Suprapubic skin (tissue), 4 donors: ENCODE measurements at regions not wholly inside any gene's neighbourhood (a gene's known extent, or its start where the extent isn't known, plus 50 kb on each side); places are given as distances from the start of the nearest gene placed in this dataset.

Experiments used
- DNase-seq, 2 donors: peaks; one replicate each; pipeline ENCODE4 v3.0.0-alpha.2; 2019; ENCODE audit warnings: low spot score in 2 of 2
- H3K27ac ChIP-seq: fragments of 200-600 bp; sonication (generic); one replicate; pipeline ENCODE4 v1.5.1; 2019
- H3K27me3 ChIP-seq: fragments of 200-600 bp; sonication (generic); one replicate; pipeline ENCODE4 v1.5.1; 2019
- H3K36me3 ChIP-seq: fragments of 200-600 bp; sonication (generic); one replicate; pipeline ENCODE4 v1.5.1; 2019
- H3K4me1 ChIP-seq: fragments of 200-600 bp; sonication (generic); one replicate; pipeline ENCODE4 v1.5.1; 2019
- H3K4me3 ChIP-seq: fragments of 200-600 bp; sonication (generic); one replicate; pipeline ENCODE4 v1.5.1; 2019; ENCODE audit warnings: mild to moderate bottlenecking
- H3K9me3 ChIP-seq: fragments of 200-600 bp; sonication (generic); one replicate; pipeline ENCODE4 v1.5.1; 2019
- CTCF ChIP-seq, 2 donors: fragments of 200-600 bp in 1 of 2; fragments of 450-650 bp in 1 of 2; sonication (generic) in 1 of 2; IDR thresholded peaks; one replicate each; pipeline ENCODE4 v1.5.1; 2016 to 2019; ENCODE audit warnings: antibody characterized with exemption in 2 of 2, mild to moderate bottlenecking in 1 of 2, moderate library complexity in 1 of 2
- EP300 ChIP-seq: sonication (generic); formaldehyde crosslinking; IDR thresholded peaks from one replicate; pipeline ENCODE4 v1.6.1; 2017; ENCODE audit warnings: antibody characterized with exemption
- POLR2A ChIP-seq, 2 donors: fragments of 450-650 bp; IDR thresholded peaks; one replicate each; pipeline ENCODE4 v1.6.1; 2017; ENCODE audit warnings: antibody characterized with exemption in 2 of 2, mild to moderate bottlenecking in 2 of 2, moderate library complexity in 2 of 2
- POLR2AphosphoS5 ChIP-seq, 3 donors: sonication (generic); formaldehyde crosslinking; IDR thresholded peaks; one replicate each; pipeline ENCODE4 v1.6.1; 2017; ENCODE audit warnings: antibody characterized with exemption in 3 of 3
- WGBS: methylation state at CpG from one replicate; pipeline ENCODE4 v1.1.5; 2018; 5-methylcytosine and 5-hydroxymethylcytosine counted together

- TF ChIP-seq POLR2AphosphoS5 (IDR thresholded peaks at IDR 0.05) (no peak), POLR2A (IDR thresholded peaks at IDR 0.05) (no peak), CTCF (IDR thresholded peaks at IDR 0.05) (no peak), EP300 (no peak)
- H3K4me3 ChIP-seq = no peak overlapping the region
- H3K4me1 ChIP-seq = no peaks in the 10 kb centered on the region
- H3K27ac ChIP-seq = no peak overlapping the region
- no peaks in the 10 kb centered on the region for H3K9me3 ChIP-seq
- no peaks in the 10 kb centered on the region for H3K36me3 ChIP-seq
- H3K27me3 ChIP-seq = peaks cover 6% of the 10 kb centered on the region
- no peak for DNase-seq
- 80% methylated on average over 3 of the region's 3 CpGs for WGBS
Observed at GRCh38 chr2:7618031-7618430, 700.8 kb downstream of the RNF144A start.

- no peaks in the 10 kb centered on the region for H3K9me3 ChIP-seq
- H3K4me3 ChIP-seq = no peak overlapping the region
- H3K27me3 ChIP-seq = peaks cover 6% of the 10 kb centered on the region
- no peak for DNase-seq
- 79% methylated on average over 8 of the region's 8 CpGs for WGBS
- TF ChIP-seq EP300 = no peak
- TF ChIP-seq POLR2A (IDR thresholded peaks at IDR 0.05) = no peak
- TF ChIP-seq CTCF (IDR thresholded peaks at IDR 0.05) = no peak
- no peak for TF ChIP-seq POLR2AphosphoS5 (IDR thresholded peaks at IDR 0.05)
- no peak overlapping the region for H3K27ac ChIP-seq
- no peaks in the 10 kb centered on the region for H3K36me3 ChIP-seq
- H3K4me1 ChIP-seq = no peaks in the 10 kb centered on the region
Observed at GRCh38 chr2:7619203-7619970, 702.2 kb downstream of the RNF144A start.

GRCh38 chr2:7620255-7620654, 703.0 kb downstream of the RNF144A start:
- TF ChIP-seq EP300 (no peak), POLR2A (IDR thresholded peaks at IDR 0.05) (no peak), CTCF (IDR thresholded peaks at IDR 0.05) (no peak), POLR2AphosphoS5 (IDR thresholded peaks at IDR 0.05) (no peak)
- peaks cover 6% of the 10 kb centered on the region for H3K27me3 ChIP-seq
- 89% methylated on average over 1 of the region's 1 CpG for WGBS
- no peaks in the 10 kb centered on the region for H3K4me1 ChIP-seq
- no peak overlapping the region for H3K27ac ChIP-seq
- H3K9me3 ChIP-seq = no peaks in the 10 kb centered on the region
- H3K36me3 ChIP-seq = no peaks in the 10 kb centered on the region
- H3K4me3 ChIP-seq = no peak overlapping the region
- no peak for DNase-seq

- Histone ChIP-seq H3K27ac (no peak overlapping the region), H3K27me3 (peaks cover 6% of the 10 kb centered on the region), H3K9me3 (no peaks in the 10 kb centered on the region), H3K36me3 (no peaks in the 10 kb centered on the region), H3K4me3 (no peak overlapping the region), H3K4me1 (no peaks in the 10 kb centered on the region)
- DNase-seq = no peak
- TF ChIP-seq POLR2AphosphoS5 (IDR thresholded peaks at IDR 0.05) (no peak), EP300 (no peak), POLR2A (IDR thresholded peaks at IDR 0.05) (no peak), CTCF (IDR thresholded peaks at IDR 0.05) (no peak)
- WGBS = 89% methylated on average over 4 of the region's 4 CpGs
Observed at GRCh38 chr2:7621018-7621814, 704.0 kb downstream of the RNF144A start.
